LNCAP (cell line): ENCODE measurements at regions not wholly inside any gene's neighbourhood (a gene's known extent, or its start where the extent isn't known, plus 50 kb on each side); places are given as distances from the start of the nearest gene placed in this dataset.

Experiments
- TF ChIP-seq, protein P1 (sequence below): fragments of 450-650 bp; IDR thresholded peaks from 2 replicates; pipeline ENCODE4 v1.5.1; 2017; ENCODE audit warnings: mild to moderate bottlenecking

DNA sequence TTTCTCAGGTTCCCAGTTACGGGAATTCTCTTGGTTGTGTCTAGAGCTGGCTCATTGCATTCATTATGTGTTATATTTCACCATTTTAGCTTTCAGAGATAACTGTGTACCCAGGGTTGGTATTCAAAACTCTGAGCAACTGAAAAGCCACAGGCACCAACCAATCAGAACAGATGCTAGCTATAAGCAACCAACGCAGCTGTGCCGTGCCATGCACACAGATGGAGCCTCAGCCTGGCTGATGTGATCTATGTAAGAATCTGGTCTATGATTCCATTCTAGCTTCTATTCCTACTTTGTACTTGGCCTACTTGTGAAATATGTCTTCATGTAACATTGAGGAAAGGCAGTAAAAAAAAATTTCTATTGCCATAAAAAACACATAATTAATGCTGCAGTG, 95.0 kb upstream of the CCDC80 start:
- TF ChIP-seq, protein P1, sequence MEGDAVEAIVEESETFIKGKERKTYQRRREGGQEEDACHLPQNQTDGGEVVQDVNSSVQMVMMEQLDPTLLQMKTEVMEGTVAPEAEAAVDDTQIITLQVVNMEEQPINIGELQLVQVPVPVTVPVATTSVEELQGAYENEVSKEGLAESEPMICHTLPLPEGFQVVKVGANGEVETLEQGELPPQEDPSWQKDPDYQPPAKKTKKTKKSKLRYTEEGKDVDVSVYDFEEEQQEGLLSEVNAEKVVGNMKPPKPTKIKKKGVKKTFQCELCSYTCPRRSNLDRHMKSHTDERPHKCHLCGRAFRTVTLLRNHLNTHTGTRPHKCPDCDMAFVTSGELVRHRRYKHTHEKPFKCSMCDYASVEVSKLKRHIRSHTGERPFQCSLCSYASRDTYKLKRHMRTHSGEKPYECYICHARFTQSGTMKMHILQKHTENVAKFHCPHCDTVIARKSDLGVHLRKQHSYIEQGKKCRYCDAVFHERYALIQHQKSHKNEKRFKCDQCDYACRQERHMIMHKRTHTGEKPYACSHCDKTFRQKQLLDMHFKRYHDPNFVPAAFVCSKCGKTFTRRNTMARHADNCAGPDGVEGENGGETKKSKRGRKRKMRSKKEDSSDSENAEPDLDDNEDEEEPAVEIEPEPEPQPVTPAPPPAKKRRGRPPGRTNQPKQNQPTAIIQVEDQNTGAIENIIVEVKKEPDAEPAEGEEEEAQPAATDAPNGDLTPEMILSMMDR = no peak

- TF ChIP-seq, protein P1 = peak; percentile 73
Measured at GRCh38 chr3:112734736-112735350, 93.9 kb upstream of the CCDC80 start.

DNA sequence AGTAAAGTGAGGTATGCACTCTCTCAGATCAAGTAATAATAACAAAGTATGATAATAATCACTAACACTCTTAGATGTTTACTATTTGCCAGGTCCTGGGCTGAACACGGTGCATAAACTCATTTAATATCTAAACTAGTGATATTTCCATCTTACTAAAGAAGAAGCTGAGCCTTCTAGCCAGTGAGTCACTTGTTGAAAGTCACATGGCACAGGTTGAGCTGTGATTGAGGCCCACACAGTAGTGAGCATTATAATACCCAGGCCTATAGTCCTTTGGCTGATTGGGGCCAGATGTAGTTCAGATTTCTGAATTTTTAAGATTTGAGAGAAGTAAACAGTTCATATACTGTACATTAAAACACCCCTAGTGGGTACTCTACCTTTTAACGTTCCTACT, 93.2 kb upstream of the CCDC80 start:
- TF ChIP-seq, protein P1 = no peak

DNA sequence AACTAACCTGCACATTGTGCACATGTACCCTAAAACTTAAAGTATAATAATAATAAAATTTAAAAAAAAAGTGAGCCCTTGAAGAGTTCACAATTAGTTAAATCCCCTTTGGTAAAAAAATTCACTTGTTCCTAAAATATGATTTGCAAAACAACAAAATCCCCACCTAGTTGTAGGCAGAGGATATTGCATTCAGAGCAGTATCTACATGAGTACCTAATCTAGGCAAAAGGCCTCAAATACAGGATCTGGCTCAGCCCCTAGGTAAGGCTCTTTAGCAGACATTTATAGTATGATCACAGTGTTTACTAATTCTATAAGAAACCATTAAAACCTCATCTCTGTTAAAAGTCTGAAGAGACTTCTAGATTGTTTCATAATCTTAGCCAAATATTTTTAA, 89.3 kb upstream of the CCDC80 start:
- TF ChIP-seq, protein P1 = no peak

GRCh38 chr3:112721231-112721630, 80.3 kb upstream of the CCDC80 start:
- TF ChIP-seq, protein P1 = no peak

- TF ChIP-seq, protein P1 = no peak
Measured at GRCh38 chr3:112718967-112719366, 78.0 kb upstream of the CCDC80 start.

GRCh38 chr3:112718516-112718915, 77.6 kb upstream of the CCDC80 start:
- TF ChIP-seq, protein P1 = no peak

DNA sequence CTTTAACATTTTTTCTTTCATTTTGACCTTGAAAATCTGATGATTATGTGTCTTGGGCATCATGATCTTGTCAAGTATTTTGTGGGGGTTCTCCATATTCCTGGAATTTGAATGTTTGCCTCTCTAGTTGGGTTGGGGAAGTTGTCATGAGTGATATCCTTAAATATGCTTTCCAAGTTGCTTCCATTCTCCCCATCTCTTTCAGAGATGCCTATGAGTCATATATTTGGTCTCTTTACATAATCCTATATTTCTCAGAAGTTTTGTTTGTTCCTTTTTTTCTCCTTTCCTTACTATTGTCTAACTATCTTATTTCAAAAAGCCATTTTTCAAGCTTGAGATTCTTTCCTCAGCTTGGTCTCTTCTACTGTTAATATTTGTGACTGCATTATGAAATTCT, 69.0 kb upstream of the CCDC80 start:
- TF ChIP-seq, protein P1 = no peak
